ENCODE measurements at regions not wholly inside any gene's neighbourhood (a gene's known extent, or its start where the extent isn't known, plus 50 kb on each side); places are given as distances from the start of the nearest gene placed in this dataset.

- TF ChIP-seq CTCF (conservative IDR thresholded peaks at IDR 0.05), result no peak
- TF ChIP-seq EZH2 (IDR thresholded peaks at IDR 0.05; ENCODE audit: low read depth), result no peak
Measured at GRCh38 chr9:16290169-16290568, 580.3 kb downstream of the BNC2 start.
